K562 (cell line): ENCODE measurements at regions not wholly inside any gene's neighbourhood (a gene's known extent, or its start where the extent isn't known, plus 50 kb on each side); places are given as distances from the start of the nearest gene placed in this dataset.

ENCODE experiments used
- EZH2 ChIP-seq: IDR thresholded peaks from 2 replicates; pipeline ENCODE4 v1.6.1; 2012; ENCODE audit warnings: low read depth, mild to moderate bottlenecking, inconsistent platforms, low read length, borderline replicate concordance
- FOXA3 ChIP-seq, 2 experiments: fragments of 450-650 bp in 1 of 2; sonication (generic) in 1 of 2; formaldehyde crosslinking; IDR thresholded peaks in 1 of 2; conservative IDR thresholded peaks in 1 of 2; 2 replicates each; pipeline versions ENCODE4 v1.4.0 to v1.8.0; 2020 to 2022; ENCODE audit warnings: mild to moderate bottlenecking in 2 of 2, missing genetic modification reagents in 1 of 2
- GATA2 ChIP-seq: sonication (generic); formaldehyde crosslinking; IDR thresholded peaks from 2 replicates; pipeline ENCODE4 v1.4.0; 2020; ENCODE audit warnings: mild to moderate bottlenecking, missing genetic modification reagents
- KLF6 ChIP-seq: fragments of 250-450 bp; sonication (Bioruptor Pico); IDR thresholded peaks from 2 replicates; pipeline ENCODE4 v1.4.0; 2020; ENCODE audit warnings: mild to moderate bottlenecking, moderate library complexity, borderline replicate concordance
- POLR2A ChIP-seq: fragments of 450-650 bp; conservative IDR thresholded peaks from 2 replicates; pipeline ENCODE4 v1.6.1; 2016
- ZNF316 ChIP-seq: fragments of 450-650 bp; IDR thresholded peaks from 2 replicates; pipeline ENCODE4 v1.6.1; 2016

- peak; percentile 65 for TF ChIP-seq ZNF316
- no peak for TF ChIP-seq POLR2A
- TF ChIP-seq EZH2: no peak
- TF ChIP-seq KLF6 (CRISPR knock-in tag): no peak
- no peak for TF ChIP-seq GATA2 (CRISPR knock-in tag)
- no peak for TF ChIP-seq FOXA3 (CRISPR knock-in tag; conservative IDR thresholded peaks at IDR 0.05 in 1 of 2, IDR thresholded peaks at IDR 0.05 in 1 of 2)
Observed at GRCh38 chr1:221246067-221246466, 366.8 kb downstream of the HLX start.
